HG03469 (cell line): ENCODE measurements at regions not wholly inside any gene's neighbourhood (a gene's known extent, or its start where the extent isn't known, plus 50 kb on each side); places are given as distances from the start of the nearest gene placed in this dataset.
"Not testable (repeated sequence)": the region's sequence is repeated elsewhere in the genome, so short reads cannot be mapped to it uniquely, and the experiment has no call there.

Experiments used
- ATAC-seq: cut with Tn5 transposase; IDR thresholded peaks from one replicate; pipeline ENCODE4 v1.9.1; 2021; ENCODE audit warnings: mild to moderate bottlenecking, moderate library complexity, moderate number of reproducible peaks; ENCODE audit not compliant: unreplicated experiment

DNA sequence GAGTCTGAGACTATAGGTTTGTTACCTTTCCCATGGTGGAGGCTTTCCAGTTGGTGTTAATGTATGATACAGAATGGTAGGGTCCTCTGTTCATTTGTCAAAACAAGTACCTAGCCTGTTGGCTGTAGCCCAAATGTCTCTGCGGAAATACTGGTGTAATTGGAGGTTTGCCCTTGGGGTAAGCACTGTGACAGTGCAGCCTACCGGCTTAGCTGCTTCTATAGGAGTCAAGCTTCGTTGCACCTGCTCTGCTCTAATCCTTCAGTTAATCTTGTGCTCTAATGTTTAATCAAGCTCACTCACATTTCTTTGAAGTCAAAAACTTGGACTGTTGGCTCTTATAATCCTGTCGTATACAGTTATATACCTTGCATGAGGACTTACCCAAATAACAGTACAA is 203.4 kb downstream of the CCNG2 start:
- ATAC-seq: no peak

DNA sequence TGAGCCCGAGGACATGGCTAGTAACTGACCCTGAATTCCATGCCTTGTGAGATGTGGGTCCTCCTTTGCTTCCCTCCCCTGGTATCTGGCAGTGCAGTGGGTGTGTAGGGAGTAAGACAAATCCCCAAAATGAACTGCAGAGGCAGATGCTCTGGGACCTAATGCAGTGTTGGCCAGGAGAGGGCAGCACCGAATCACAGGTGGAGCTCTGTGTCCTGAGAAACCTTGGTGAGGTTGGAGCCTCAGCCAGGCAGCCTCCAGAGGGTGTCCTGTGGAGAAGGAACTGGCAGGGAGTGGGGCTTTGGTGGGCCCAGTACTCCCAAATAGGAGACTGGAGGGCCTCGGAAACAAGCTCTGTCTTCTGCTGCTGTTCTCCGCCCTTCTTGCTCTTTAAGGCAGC is 209.9 kb downstream of the CCNG2 start:
- ATAC-seq: not testable (repeated sequence)

DNA sequence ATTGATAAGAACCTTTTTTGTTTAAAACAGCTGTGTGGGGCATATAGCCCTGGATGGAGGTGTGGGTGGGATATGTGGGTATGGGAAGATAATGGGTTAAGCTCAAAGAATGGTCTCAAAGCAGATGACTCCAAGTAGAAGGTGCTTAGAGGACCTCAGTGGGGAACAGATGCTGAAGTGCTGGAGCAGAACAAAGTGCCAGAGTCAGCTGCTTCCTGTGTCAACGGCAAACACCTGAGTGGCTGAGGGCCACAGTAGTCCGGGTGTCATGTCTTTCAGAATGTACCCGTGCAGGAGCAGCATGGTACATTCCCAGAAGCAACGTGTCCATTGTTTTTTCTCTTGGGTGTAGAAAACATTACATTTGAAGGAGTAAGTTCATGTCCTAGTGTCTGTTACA is 210.6 kb downstream of the CCNG2 start:
- ATAC-seq: no peak

DNA sequence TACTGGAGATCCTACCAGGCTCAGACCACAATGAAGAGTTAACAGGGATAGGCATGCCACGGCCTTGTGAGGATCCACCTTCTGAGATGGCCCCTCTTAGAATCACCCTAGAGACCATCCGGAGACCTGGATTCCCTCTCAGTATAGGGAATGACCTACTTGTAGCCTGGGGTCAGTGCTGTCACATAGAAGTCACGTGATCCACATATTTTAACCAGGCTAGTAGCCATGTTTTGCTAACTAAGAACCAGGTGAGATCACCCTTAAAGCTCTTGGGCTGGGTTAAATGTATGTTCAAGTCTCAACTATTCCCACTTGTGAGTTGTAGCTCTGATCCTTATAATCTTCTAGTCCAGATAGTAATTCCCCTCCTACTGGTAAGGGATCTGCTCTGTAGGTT is 215.4 kb downstream of the CCNG2 start:
- ATAC-seq: no peak

DNA sequence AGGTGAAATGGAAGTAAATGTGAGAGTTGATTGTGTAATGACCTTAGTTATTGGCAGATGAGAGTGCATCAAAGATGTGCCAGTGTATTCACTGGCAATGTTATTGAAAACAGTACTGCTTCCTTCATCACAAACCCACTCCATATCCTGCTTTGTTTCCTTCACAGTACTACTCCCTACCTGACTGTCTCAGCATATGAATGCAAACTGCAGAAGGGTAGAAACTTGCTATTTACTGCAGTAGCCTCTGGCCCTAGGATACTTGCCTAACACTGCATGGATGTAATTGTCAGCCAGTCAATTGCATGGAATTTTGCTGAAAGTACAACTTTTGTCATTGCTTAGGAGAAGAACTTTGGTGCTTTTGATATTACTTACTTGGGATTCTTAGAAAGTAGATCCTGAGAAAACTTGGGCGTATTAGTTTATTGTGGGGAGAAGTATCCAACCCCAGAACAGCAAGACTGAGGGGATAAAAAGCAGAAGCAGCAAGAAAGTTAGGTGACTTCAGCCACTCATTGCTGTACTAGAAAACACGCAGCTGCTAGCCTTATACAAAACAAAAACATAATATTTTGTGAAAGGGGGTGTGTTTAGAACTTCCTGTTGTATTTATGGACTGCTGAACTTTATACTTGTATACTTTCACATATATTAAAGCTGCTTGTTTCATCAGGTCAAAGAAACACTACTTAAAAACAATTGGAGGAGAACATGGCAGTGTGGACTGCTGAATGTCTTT is 219.0 kb downstream of the CCNG2 start:
- ATAC-seq: no peak

DNA sequence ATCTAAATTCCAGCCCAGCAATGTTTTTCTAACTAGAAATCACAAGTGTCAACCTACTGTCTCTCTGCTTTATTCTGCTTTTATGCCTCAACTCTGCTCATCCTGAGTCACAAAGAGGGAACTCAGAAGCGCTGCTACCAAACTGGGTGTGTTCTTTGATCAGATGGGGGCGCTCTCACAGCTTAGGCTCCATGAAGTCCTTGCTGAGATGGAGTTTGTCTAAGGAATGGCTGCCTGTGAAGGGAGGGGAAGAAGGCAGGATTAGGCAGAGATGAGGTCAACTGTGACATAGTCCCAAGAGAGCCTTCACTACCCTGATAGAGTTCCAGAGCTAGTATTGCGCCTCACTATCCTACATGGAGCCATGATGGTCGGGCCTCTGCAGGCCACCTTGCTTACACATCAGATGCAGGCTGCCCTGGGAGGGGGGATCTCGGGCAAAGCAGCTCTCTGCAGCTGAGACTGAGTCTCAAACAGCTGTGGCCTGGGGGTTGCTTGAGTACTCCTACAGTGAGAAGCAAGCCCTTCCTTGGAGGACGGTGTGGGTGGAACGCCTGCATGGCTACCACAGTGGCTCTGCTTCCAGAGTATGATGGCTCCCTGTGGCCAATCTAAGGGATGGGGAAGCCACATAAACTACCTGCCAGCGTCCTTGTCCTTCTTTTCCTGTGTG is 219.9 kb downstream of the CCNG2 start:
- ATAC-seq: no peak

DNA sequence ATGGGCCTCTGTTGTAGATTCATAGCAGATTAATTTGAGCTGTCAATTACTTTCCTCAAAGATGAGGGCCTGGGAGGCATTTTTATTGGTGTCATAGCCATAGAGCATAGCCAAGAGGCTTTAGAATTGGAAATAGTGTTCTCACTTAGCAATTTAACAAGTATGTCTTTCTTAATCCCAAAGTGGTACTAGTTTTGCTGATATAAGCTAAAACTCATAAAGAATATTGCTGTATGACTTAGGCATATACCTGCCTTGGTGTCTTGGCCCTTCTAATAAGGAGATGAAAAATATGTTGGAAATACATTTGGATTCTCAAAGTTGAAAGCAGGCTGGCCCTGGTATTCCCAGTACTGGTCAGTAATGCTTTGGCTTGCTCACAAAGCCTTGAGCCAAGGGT is 221.5 kb upstream of the CXCL13 start:
- ATAC-seq: no peak

DNA sequence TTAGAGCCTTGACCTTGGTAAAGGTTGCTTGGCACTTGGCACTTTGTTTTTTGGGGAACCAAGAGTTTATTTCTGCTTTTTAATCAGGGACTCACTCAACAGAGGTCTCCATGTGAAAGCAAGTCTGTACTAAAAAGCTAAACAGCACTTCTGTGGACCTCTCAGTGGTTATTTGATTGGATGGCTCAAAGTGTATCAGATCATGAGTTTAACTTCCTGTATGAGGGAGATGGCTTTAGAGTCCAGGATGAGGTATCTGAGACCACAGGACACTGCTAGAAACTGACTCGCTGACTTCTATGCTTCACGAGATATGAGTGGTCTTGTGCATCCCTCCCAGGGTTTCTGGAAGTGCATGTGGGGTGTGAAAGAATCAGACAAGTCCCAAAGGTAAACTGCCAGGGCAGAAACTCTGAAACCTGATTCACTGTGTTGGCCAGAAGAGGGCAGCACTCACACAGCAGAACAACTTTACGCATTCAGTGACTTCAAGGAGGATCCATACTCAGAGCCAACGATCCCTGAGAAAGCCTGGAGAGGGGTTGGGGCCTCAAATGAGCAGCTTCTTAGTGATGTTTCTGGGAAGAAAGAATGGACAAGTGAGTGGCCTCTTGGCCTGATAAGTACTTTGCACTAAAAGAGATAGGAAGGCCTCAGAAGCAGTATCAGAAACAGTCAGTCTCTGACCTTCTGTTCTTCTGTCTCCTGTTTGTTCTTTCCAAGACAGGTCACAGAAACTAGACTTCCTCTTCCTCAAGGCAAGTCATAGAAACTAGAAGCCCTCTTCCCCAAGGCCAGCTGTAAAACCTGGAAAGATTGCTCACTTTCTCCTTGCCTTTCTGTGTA is 220.3 kb upstream of the CXCL13 start:
- no peak for ATAC-seq

DNA sequence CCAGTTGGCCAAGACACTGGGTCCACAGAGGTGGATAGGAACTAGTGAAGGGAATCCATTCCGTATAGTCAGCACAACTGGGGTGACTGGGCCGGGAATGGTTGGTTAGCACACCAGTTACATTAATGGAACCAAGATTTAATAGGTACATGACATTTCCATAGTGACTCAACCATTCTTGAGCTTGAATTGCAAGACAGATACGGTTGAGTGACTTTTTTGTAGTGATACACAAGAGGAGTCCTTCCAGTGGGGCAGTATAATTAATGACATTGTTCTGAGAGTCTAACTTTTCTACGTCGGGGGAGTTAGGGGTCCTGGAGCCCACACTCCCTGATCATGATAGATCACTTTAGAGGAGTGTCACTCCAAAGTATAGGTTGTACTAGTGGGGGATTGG is 211.6 kb upstream of the CXCL13 start:
- ATAC-seq: no peak

DNA sequence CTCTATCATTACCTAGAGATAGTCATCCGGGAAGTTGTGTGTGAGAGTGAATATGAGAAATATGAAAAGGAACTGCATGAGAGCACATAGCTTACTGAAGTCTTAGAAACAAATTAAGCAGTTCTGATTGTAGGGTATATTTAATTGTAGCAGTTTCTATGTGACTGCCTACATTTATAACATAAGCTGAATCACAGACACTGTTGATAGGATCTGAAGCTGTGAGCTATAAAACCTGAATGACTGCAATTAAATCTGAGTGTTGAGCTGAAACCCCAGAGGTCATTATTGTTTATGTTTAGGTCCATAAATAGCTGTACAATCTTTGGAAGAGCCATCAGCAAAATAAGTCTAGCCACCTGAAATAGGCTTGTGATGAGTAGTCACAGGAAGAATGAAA is 210.1 kb upstream of the CXCL13 start:
- ATAC-seq: no peak

DNA sequence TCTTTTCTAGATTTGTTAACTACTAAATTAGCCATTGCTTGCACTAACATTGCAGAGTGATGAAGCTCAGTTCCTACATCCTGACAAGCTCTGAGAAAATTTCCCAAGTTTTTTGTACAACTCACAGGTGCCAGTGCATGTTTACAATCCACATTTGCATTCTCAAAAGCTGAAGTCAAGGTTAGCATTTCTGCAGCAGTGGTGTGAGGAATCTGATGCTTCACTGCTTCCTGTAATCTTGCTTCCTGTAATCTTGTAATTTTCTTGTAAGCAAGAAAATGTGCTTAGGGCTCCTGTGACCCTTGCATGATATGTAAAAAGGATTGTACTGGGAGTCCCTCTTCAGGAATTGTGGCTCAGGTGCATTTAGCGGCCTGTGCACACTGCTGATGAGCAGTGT is 207.4 kb upstream of the CXCL13 start:
- ATAC-seq: no peak

DNA sequence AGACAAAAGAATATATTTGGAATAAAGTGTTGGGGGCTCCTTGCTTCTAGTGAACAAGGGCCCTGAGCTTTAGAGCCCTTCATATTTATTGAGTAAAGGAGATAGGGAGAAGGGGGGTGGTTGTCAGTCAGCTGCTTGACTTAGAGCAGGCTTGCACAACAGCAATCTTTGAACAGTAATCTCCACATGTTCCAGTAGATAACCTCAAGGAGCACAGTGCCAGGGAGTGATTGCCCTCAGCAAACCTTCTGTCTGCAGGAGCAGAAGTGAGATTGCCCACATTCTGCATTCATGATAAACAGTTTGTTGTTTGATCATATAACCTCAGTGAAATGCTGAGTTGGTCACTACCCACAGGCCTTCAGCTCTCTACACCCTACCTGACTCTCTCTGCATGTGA is 205.8 kb upstream of the CXCL13 start:
- ATAC-seq: no peak

DNA sequence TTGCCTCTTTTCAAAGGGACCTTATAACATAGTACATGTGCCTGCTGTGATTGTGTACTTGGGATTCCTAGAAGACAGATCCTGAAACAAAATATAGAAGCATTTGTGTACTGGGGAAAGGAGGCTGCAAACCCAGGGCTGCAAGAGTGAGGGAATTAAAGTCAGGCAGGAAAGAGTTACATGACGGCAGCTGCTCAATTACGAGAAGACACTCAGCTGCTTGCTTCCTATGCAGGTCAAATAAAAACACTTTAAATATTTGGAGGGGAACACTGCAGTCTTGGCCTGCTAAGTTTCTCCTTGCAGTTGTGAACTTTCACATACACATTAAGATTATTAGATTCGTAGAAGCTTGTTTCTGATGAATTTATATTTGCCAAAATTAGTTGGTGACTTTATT is 191.9 kb upstream of the CXCL13 start:
- no peak for ATAC-seq

DNA sequence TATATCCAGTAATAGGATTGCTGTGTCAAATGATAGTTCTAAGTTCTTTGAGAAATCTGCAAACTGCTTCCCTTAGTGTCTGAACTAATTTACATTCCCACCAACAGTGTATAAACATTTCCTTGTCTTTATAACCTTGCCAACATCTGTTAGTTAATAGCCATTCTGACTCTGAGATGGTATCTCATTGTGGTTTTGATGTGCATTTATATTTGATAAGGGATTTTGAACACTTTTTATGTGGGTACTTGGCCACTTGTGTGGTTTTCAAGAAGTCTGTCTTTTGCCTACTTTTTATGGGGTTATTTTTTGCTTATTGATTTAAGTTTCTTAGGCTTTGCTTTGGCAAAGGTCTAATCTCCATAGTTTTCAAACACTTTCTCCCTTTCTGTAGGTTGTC is 189.9 kb upstream of the CXCL13 start:
- no peak for ATAC-seq

DNA sequence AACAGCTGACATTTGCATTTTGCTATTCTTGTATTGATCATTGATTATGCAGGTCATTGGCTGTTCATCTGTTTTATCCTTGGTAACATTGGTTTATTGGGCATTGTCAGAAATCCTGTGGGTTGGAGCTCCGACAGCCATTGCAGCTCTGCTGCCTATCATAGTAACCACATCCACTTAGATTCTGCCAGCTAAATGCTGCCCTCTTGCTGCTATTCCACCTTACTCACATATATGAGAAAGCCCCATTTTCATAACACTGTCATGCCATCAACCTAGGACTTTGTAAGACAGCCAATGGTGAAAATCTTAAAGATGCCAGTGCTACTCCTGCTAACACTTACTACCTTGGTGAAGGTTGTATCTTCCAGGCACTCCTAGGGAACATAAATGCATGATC is 187.3 kb upstream of the CXCL13 start:
- ATAC-seq: no peak

DNA sequence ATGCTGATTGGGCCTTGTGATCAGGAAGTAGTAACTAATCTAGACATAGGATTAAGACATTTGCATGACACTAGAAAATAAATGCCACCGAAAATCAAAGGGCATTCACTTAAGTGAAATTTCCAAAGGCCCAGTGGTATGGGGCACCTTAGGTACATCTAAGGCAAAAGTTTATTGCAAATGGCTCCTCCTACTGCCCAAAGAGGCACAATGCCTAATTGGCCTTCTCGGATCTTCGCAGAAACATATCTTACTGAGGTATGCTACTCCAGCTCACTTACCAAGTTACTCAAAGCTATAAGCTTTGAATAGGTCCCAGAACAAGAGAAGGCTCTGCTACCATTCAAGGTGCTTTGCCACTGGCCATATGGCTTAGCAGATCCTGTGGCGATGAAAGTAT is 174.8 kb upstream of the CXCL13 start:
- no peak for ATAC-seq

DNA sequence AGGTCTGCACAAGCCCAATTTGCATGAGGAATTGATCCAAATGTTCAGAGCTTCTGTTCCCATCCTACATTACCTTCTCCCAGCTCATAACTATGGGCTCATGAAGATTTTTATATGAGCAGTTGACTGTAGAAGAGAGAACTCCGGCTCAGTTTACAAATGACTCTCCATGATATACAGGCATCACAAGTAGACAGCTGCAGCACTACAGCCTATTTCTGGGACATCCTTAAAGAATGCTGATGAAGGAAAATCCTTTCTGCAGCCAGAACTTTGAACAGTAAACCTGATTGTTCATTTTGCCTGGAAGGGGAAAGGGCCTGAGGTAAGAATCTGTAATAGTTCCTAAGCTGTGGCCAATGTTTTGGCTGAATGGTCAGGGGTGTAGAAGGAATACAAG is 174.1 kb upstream of the CXCL13 start:
- ATAC-seq: no peak

DNA sequence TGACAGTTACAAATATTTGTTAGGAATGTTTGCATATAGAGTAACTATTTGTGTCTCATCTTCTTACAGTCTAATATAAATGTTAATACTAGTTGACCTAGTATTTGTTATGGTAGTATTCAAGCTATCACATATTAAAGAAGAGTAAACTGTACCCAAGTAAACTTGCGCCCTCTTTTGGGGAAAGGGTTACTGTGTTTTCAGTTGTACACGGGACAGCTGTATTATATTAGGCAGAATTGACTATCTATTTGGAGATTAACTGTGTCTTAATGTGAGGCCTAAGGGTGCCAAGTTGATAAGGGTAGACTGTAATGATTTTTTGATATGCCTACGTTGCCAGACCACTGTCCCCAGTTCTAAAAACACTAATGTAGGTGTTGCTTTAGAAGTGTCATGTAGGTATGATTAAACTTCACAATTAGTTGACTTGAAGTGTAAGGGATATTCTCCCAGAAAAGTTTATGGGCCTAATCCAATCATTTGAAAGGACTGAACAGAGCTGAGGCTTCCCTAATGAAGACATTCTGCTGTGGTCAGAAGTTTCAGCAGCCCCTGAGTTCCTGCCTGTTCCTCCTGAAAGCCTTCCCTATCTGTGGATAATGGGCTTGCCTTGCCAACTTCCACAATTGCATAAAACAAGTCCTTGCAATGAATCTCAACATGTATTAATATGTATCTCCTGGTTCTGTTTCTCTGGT is 172.8 kb upstream of the CXCL13 start:
- no peak for ATAC-seq

DNA sequence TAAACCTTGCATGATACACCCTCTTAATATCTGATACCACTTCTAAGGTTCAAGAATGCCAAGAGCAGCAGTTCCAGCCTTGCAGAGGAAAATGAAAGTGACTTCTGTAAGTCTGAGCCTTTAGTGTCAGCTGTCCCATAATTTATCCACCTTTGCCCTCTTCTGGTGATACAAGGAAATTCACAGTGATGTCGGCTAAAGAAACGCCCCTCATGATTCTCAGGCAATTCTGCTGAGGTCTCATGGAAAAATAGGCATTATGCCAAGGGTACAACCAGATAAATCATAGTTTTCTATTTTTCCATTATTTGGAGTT is 172.2 kb upstream of the CXCL13 start:
- no peak for ATAC-seq

DNA sequence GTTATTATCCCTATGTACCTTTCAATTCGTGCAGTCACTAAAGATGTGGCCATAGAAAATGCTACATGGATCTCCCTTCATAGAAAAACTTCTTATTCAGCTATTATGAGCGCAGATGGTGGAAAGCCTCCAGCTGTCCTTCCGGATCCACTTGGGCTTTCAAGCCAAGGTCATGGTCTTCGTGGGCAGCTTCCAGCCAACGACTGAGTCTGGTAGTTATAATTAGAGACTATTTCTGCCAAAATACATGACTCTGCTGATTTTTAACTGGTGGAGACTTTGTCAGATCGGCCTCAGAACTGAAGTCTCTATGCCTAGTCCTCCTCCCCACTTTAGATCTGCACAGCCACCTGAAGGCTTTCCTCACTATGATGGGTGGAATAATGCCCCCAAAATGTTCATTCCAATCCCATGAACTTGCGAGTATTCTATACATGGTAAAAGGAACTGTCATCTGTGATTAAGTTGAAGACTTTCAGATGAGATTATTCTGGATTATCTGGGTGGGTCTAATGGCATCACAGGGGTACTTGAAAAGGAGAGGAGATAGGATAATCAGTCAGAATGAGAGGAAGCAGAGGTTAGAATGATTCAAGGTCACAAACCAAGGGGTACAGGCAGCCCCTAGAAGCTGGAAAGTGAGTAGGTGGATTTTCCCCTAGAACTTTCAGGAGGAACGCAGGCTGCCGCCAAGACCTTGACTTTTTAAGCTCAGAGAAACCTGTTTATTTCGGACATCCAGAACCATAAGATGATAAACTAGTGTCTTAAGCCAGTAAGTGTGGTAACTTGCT is 171.1 kb upstream of the CXCL13 start:
- no peak for ATAC-seq

DNA sequence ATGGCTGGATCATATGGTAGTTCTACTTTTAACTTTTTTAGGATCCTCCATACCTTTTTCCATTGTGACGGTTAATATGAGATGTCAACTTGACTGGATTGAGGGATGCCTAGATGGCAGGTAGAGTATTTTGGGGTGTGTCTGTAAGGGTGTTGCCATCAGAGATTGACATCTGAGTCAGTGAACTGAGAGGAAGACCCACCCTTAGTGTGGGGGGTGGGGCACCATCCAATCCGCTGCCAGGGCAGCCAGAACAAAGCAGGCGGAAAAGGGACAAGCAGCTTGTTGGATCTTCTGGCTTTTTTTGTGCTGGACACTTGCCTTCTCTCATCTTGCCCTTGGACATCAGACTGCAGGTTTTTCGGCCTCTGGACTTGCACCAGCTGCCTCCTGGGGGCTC is 168.5 kb upstream of the CXCL13 start:
- ATAC-seq: no peak
